ENCODE measurements at regions not wholly inside any gene's neighbourhood (a gene's known extent, or its start where the extent isn't known, plus 50 kb on each side); places are given as distances from the start of the nearest gene placed in this dataset.
A peak's percentile ranks its signal among the peaks of the same experiment; 100 is the strongest.
"Not testable (repeated sequence)": the region's sequence is repeated elsewhere in the genome, so short reads cannot be mapped to it uniquely, and the experiment has no call there.

DNA sequence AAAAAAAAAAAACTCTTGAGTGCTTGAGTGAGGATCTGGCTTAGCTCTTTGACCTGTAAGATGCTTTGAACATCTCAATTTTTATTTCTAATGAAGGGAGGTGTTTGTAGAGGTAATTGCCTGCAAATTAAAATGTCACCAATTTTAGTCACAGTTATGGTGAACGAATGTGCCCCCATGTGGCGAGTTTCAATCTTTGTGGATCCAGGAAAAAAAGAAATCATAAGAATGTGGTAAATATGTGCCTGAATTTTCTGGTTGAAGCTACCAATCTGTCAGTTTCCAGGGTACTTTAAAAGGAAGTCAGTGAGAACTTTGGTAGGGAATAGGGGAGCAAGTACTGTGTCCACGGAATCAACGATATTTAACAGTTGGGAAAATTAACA is 1772.4 kb upstream of the CDH9 start:
- DNase-seq: no peak

DNA sequence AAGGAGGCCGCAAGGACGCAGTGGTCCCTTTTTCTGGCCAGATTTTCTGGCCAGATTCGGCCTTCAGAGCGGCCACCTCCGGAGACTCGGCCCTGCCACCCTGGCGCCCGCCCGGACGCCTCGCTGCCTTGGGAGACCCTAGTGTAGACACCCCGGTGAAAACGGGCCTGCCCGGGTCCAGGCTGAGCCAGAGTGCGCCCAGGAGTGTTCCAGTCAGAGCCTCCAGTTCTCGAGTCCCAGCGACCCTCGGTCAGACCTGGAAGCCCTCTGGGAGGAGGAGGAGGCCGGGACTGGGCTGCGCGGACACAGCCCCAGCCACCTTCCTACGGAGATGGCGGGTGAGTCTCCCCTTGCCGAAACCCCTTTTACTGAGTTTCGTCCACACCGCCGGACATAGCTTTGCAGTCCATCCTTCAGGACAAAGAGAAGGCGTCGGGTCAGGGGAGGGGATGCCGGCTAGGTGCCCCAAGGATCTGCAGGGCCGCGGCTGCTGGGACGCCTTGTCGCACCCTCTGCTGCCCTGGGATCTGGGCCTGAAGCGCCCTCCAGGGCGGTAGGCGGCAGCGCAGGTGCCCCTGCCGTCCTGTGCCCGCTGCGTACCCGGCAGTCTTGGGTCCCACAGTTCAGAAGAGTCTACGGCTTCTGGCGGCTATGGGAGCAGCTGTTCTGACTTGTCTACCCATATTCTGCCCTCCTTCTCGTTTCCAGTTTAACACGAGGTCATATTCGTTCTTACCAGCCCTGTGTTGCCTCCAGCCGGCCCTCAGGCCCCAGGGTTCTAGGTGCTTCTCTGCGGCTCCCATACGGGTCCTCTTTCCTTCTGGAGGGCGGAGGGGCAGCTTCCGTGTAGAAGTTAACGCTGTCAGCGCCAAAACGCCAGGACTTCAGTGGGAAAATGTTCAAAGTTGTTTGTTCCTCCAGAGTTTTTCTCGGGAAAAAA is 1771.7 kb upstream of the CDH9 start:
- no peak for DNase-seq

DNA sequence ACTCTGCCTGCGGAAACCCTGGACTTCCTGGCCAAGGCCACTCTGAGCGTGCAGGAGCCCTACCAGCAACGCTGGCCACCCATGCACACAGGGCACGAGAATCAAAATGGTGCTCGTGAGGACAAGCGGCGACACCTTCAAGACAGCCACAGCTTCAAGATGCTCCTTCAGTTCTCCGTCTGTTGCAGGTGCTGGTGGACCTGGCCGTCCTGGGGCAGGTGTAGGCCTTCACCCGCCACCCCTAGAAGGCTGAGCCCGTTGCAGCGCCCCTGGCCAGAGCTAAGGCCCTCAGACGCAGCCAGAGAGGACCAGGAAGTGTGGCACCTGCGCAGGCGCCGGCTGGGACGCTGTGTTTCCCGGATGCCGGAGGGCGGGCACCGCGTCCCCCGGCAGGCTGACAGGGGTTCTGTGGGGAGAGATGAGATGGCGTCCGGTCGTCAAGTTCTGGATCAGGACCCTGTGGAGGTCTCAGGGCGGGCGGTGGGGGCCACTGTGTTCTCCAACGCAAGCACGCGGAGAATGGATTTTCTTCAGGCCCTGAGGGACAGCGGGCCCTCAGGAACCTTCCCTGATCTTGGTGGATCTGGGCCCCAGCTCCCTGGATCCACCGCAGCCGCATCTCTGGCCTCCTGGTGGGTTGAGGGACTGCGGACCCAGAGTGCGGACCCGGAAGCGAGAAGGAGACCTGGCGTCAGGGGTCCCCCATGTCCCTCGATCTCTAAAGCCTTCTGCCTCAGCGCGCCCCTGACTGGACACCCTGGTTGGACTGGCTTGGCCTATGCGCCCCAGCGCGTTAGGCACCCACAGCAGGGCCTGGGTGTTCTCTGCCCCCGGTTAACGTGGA is 1770.8 kb upstream of the CDH9 start:
- DNase-seq: no peak

DNA sequence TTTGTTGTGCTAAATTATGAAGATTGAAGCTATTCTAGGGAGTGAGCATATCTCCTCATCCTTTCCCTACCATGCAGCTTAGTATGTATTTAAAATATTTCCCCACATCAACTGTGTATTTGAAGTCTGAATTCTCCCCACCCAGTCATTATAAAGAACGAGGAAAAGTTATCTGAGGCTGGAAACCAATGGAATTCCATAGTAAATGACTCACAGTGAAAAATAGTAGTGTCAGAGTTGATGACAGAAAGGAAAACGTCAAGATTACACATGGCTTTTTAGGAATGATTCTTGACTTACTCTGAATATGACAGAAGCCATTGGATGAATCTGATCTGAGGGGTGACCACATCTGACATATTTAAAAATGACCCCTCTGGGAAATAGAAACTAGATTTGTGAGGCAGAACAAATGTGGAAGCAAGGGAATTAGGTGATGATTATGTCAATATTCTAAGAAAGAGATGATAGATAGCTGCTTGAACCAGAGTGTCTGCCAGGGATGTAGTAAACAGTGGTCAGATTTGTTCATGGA is 1768.9 kb upstream of the CDH9 start:
- DNase-seq: no peak

DNA sequence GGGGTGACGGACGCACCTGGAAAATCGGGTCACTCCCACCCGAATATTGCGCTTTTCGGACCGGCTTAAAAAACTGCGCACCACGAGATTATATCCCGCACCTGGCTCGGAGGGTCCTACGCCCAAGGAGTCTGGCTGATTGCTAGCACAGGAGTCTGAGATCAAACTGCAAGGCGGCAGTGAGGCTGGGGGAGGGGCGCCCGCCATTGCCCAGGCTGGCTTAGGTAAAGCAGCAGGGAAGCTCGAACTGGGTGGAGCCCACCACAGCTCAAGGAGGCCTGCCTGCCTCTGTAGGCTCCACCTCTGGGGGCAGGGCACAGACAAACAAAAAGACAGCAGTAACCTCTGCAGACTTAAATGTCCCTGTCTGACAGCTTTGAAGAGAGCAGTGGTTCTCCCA is 1760.6 kb upstream of the CDH9 start:
- not testable (repeated sequence) for DNase-seq

DNA sequence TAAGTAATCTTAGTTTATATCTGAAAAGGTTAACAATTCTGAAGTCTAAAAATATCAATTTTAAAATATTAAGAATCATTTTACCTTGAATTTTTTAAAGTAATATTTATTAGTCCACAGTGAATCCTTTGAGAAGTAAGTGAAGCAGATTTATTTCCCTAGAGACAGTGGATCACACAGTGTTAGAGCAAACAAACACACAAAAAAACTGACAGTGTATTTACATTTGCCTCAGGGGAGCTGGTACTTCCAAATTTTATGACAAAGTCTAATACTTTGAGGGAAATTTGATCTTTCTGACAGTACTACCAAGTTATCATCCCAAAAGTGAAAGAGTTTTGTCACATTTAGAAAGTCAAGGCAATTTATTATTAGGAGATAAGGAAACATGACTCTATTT is 1750.6 kb upstream of the CDH9 start:
- DNase-seq: no peak

DNA sequence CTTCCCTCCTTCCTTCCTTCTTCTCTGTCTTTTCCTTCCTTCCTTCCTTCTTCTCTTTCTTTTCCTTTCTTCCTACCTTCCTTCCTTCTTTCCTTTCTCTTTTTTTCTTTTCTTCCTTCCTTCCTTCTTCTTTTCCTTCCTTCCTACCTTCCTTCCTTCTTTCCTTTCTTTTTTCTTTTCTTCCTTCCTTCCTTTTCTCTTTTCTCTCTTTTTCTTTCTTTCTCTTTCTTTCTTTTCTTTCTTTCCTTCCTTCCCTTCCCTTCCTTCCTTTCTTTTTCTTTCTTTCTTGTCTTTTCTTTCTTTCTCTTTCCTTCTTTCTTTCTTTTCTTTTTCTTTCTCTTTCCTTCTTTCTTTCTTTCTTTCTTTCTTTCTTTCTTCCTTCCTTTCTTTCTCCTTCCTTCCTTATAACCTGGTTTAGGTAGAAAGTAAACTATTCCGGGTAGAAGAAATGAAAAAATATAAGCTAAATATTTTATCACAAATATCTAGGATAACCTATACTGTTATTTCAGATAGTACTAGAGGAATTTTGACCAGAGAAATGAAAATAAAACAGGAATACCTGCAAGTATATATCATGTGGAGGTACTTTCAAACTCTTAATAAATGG is 1741.8 kb upstream of the CDH9 start:
- no peak for DNase-seq

DNA sequence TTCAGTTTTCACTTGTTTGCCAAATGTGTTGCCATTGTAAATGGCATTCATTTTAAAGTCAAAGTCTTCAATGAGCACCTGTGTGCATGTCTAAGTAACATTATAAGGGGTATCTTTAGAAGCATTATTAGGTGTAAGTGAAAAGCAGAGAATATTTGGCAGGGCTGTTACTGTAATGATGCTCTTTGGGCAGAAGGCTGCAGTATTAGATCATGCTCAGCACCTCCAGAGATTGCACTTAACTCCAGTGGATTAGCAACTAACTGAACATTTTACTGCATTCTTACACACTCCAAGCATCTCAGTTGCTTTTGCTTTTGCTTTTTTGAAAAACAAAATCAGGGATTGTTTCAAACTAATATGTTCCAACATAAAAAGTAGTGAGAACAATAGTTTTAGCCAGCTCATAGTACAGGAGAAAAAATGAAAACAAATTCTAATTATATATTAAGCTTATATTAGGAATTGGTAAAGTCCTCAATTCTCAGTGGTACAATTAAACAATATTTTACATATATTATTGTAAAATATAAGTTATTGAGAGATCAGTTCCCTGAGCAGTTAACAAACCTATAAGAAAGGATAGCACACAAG is 1740.9 kb upstream of the CDH9 start:
- DNase-seq: no peak

DNA sequence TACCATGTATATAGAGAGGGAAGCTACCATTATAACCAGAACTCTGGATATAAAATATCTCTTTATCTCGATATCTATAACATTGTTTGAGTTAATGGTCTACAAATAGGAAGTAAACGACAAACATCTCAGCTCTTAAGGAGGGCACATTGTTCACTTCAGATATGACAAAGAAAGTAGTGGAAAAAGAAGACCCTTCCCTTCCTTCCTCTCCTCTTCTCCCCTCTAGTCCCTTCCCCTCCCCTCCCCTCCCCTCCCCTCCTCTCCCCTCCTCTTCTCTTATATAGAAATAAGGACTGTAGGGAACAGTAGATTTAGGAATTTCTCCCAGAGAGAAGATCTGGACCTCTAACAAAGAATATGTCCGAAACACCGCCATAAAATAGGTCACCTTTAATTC is 1731.9 kb upstream of the CDH9 start:
- no peak for DNase-seq

DNA sequence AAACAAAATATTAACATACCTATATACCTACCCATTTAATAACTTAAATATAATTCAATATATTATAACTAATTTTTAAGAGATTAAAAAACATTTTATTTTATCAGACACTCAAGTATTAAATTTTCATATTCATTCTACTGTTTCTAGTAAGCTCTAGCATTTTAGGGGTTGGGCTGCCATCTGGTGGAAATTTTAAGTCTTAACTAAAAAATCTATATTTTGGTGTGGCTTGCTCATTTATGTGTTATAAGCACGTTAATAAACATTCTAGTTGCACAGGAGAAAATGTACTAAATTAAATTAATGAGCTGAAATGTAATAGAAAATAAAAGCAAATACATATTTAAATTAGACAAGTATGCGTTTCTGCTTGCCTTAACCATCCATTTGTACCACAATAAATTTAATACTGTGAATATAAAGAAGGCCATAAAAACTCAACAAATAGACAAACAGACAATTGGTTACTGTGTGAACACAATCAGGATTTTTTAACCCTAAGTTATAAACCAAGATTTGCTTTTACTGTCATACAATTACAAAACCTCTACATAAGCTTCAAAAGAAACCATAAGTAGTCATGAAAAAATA is 1728.3 kb upstream of the CDH9 start:
- DNase-seq: peak; percentile 32

DNA sequence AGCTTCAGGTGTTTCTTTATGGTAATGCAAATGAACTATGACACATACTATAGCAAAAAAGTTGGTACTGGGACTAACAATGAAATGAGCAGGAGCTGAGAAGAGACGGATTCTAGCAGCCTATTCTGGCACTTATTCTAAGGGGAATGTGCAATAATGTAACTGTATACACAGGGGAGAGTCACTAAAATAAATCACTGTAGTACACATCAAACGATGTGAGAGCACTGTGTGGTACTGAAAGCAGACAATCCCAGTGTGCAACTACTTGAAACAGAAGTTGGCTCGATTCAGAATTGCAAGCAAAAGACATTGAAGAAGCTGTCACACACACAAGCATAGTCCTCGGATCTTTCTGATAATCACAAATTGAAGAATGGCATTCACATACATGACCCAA is 1713.0 kb upstream of the CDH9 start:
- DNase-seq: no peak

DNA sequence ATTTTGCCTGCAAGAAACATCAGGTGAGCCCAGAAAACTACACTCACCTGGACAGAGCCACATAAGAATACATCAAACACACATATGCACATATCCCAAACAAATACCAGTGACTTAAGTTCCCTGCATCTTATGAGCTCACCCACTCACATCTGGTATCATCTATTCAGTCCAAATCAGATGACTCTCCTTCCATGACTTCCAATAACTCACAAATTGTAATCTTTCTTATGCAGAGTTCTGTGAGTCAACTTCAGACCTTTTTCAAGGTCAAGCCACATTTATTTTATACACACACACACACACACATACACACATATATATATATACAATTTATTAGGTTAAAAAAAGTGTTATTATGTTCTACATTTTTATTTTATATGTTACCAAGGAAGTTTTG is 1711.9 kb upstream of the CDH9 start:
- no peak for DNase-seq

DNA sequence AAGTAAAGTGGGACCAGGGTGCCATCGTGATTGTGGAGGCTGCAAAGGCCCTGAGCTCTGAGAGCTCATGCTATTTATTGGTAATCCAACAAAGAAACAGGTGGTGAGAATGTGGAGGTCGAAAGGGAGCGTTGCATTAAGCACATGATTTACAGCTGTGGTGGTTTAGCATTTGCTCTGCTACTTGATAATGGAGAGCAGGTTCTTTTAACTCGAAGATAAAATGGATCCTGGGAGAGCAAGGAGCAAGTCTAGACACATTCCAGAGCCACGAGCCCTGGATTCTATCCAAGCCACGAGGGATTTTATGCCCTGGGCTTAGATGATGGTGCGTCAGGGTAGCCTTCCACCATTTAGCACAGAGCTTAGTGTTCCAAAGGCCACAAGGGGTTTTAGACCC is 1710.1 kb upstream of the CDH9 start:
- DNase-seq: no peak

DNA sequence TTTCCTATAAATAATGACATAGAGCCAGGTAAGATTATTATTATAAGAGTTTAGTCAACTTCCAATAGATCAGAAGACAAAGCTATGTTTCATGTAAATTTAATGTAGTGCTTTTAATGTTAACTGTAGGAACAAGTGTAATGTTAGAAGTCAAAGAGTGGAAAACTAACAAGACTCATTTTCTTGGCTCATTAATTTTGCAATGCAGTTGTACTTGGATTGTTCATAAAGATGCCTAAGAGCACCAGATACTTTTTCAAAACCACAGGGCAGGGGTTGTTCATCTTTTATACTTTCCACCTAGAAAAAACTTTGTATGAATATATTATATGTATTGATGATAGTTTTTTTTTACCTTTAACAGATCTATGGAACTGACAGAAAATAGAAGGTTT is 1705.3 kb upstream of the CDH9 start:
- DNase-seq: no peak

DNA sequence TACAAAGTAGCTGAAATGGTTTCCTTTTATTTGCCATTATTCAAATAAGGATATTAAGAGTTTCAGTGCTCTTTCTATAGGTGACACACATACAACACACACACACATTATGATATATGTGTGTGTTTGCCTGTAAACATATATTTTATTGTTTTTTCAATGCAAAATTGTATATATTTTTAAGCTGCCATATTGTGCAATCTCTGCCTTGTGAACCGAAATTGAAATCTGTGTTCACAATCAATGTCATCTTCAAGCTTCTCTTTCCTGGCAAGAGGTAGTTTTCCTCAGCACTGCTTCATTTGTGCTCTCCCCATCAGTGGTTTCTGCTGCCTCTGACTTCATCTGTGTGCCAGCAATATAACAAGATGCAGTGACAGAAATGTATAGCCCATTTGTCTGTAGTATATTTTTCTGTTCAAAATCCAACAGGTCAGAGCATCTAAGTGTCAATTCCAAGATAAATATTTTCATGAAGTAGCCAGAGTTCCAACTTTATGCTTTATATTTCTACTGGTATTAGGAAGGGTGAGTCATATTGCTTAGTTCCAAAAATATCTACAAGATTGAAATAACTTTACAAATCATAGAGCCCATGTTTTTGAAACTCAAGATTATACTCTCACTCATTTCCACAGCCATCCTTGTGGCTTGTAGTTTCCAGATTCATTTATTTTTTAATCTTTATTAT is 1704.8 kb upstream of the CDH9 start:
- DNase-seq: no peak

DNA sequence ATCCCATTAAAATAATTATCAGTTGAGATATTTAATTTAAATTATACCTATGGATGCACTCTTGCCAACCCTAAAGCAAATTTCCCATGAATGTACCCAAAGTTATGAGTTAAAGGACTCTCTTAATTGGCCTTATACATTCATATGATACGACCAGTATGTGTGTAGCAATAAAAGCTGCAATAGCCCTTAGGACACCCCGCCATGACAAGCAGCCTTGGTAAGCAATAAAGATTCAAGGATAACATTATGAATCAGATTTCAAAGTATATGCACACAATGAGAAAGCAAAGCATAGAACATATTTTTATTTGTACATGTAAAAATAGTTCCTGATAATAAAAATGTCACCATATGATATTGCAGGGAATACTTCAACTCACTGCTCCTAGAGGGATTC is 1699.3 kb upstream of the CDH9 start:
- DNase-seq: no peak

DNA sequence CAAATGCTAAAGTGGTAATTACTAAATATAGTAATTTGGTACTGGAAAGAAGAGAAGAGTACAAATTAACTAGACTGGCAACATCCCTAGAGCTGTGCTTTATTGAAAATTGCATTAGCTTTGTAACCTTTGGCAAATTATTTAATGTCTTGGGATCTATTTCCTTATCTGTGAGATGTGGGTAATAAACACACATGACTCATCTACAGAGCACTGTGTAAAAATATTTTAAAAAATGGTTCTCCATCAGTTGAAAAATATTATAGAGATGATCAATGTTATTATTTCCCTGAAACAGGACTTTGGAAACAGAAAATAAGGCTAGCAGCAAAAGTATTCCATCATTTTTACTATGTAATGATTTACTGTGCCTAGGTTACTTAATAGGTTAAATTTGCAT is 1698.8 kb upstream of the CDH9 start:
- DNase-seq: no peak

DNA sequence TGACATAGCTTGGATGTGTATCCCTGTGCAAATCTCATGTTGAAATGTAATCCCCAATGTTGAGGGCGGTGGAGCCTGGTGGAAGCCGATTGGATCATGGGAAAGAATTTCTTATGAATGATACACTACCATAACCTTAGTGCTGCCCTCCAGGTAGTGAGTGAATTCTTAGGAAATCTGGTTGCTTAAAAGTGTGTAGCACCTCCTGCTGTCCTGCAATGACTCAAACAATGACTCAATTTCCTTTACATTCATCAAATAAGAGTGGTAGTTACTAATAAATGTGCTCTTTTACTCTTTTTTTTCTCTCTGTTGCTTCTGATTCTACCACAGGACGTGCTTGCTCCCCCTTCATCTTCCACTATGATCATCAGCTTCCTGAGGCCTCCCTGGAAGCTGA is 1696.0 kb upstream of the CDH9 start:
- no peak for DNase-seq

DNA sequence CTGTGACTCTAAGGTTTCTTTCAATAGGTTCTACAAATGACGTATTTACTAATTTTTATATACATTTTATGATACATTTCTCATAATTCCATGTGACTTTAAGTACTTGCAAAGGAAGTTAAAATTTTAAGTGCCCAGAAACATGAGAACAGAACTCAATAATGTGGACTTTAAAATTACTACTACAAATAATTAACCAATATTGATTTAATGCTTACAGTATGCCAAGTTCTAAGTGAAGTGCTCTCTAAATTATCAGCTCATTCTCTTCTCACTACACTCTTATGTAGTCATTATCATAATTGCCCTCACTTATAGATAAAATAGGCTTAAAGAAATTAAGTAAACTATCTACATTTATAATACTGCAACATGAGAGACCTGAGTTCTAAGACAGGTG is 1690.7 kb upstream of the CDH9 start:
- DNase-seq: no peak

DNA sequence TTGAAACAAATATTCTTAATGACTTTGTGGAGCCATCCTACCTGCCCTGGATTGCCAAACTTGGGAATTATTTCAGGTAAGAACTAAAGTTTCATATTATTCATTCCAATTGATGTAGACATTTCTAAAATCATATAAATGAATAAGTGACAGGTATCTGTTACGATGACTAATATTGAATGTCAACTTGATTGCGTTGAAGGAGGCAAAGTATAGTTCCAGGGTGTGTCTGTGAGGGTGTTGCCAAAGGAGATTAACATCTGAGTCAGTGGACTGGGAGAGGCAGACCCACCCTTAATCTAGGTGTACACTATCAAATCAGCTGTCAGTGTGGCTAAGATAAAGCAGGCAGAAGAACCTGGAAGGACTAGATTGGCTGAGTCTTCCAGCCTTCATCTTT is 1688.4 kb upstream of the CDH9 start:
- DNase-seq: no peak

DNA sequence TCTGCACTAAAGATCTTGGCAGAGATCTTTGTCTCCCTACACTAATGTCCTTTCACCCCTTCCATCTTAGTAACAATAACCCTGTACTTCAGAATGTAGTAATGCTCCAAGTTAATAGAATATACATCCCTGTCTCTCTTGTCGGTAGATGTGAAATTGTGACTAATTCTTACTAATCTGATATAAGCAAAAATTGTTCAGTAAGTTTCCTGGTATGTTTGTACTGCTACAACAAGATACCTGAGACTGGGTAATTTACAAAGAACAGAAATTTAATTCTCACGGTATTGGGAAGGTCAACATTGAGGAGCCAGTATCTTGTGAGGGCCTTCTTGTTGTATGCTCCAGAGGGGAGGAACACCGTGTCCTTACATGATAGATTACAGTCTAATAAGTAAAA is 1686.6 kb upstream of the CDH9 start:
- DNase-seq: no peak

Data from MV-4-11 (cell line).